Activated naive CD4-positive, alpha-beta T cell treated with anti-CD3 and anti-CD28 coated beads, Interleukin-2, amount 50 U/mL, for 72 hours (primary cell): ENCODE measurements at regions not wholly inside any gene's neighbourhood (a gene's known extent, or its start where the extent isn't known, plus 50 kb on each side); places are given as distances from the start of the nearest gene placed in this dataset.

Source experiments
- ATAC-seq, 2 donors: fragments of 150-1000 bp; cut with Tn5 transposase; 2 replicates each; pipeline ENCODE4 v1.10.0; 2021; ENCODE audit warnings: mild to moderate bottlenecking in 2 of 2, moderate library complexity in 2 of 2
- DNase-seq, 2 donors: peaks; one replicate each; pipeline ENCODE4 v3.0.0; 2021 to 2022; ENCODE audit warnings: low spot score in 2 of 2
- H3K27ac Mint-ChIP-seq, 2 donors: one replicate each; pipeline ENCODE4 v1.8.0; 2022; ENCODE audit warnings: mild to moderate bottlenecking in 2 of 2, mixed read lengths in 2 of 2
- H3K36me3 Mint-ChIP-seq, 2 donors: one replicate each; pipeline ENCODE4 v1.8.0; 2022; ENCODE audit warnings: mixed read lengths in 2 of 2
- H3K9me3 Mint-ChIP-seq, 2 donors: one replicate each; pipeline ENCODE4 v1.8.0; 2022; ENCODE audit warnings: mixed read lengths in 2 of 2

GRCh38 chr5:167319243-167319642, 972.2 kb upstream of the WWC1 start:
- ATAC-seq (no peak), DNase-seq (no peak)
- H3K9me3 Mint-ChIP-seq, result peaks cover 5 to 13% of the 10 kb centered on the region in 2 donors
- peaks cover 0 to 4% of the 10 kb centered on the region in 2 donors for H3K36me3 Mint-ChIP-seq
- no peak overlapping the region for H3K27ac Mint-ChIP-seq

- no peak for ATAC-seq
- Mint-ChIP-seq H3K36me3 (peaks cover 0 to 4% of the 10 kb centered on the region in 2 donors), H3K9me3 (peaks cover 5 to 13% of the 10 kb centered on the region in 2 donors), H3K27ac (no peak overlapping the region)
- DNase-seq, result no peak
These were observed 971.4 kb upstream of the WWC1 start for GRCh38 chr5:167320019-167320418.

- ATAC-seq (no peak), DNase-seq (no peak)
- no peak overlapping the region for H3K27ac Mint-ChIP-seq
- no peaks in the 10 kb centered on the region for H3K36me3 Mint-ChIP-seq
- H3K9me3 Mint-ChIP-seq, result peaks cover 15 to 22% of the 10 kb centered on the region in 2 donors
These were observed 959.1 kb upstream of the WWC1 start for GRCh38 chr5:167332309-167332708.

GRCh38 chr5:167336161-167336560, 955.3 kb upstream of the WWC1 start:
- no peak for ATAC-seq

GRCh38 chr5:167339205-167339604, 952.2 kb upstream of the WWC1 start:
- ATAC-seq, result no peak
- no peak for DNase-seq
- no peaks in the 10 kb centered on the region for H3K36me3 Mint-ChIP-seq
- H3K27ac Mint-ChIP-seq, result no peak overlapping the region
- H3K9me3 Mint-ChIP-seq, result peaks cover 17 to 20% of the 10 kb centered on the region in 2 donors

More at GRCh38 chr5:167336161-167336560, 955.3 kb upstream of the WWC1 start:
- no peak for DNase-seq
- H3K9me3 Mint-ChIP-seq, result peaks cover 17 to 19% of the 10 kb centered on the region in 2 donors
- H3K27ac Mint-ChIP-seq, result no peak overlapping the region
- H3K36me3 Mint-ChIP-seq, result no peaks in the 10 kb centered on the region

- no peak overlapping the region for H3K27ac Mint-ChIP-seq
These were observed 945.0 kb upstream of the WWC1 start for GRCh38 chr5:167346461-167346860.

GRCh38 chr5:167348251-167348926, 943.1 kb upstream of the WWC1 start:
- DNase-seq (no peak), ATAC-seq (no peak)
- no peaks in the 10 kb centered on the region for H3K36me3 Mint-ChIP-seq
- H3K9me3 Mint-ChIP-seq, result peaks cover 0 to 4% of the 10 kb centered on the region in 2 donors
- H3K27ac Mint-ChIP-seq, result no peak overlapping the region

More at GRCh38 chr5:167346461-167346860, 945.0 kb upstream of the WWC1 start:
- no peak for DNase-seq
- H3K36me3 Mint-ChIP-seq, result no peaks in the 10 kb centered on the region
- no peak for ATAC-seq
- peaks cover 0 to 5% of the 10 kb centered on the region in 2 donors for H3K9me3 Mint-ChIP-seq

- DNase-seq (no peak), ATAC-seq (no peak)
- no peaks in the 10 kb centered on the region for H3K36me3 Mint-ChIP-seq
- H3K27ac Mint-ChIP-seq, result no peak overlapping the region
- H3K9me3 Mint-ChIP-seq, result peaks cover 0 to 4% of the 10 kb centered on the region in 2 donors
These were observed 942.5 kb upstream of the WWC1 start for GRCh38 chr5:167348980-167349379.

GRCh38 chr5:167351316-167351715, 940.1 kb upstream of the WWC1 start:
- H3K9me3 Mint-ChIP-seq, result peaks cover 4 to 5% of the 10 kb centered on the region in 2 donors
- H3K36me3 Mint-ChIP-seq, result peaks cover 0 to 4% of the 10 kb centered on the region in 2 donors
- H3K27ac Mint-ChIP-seq, result no peak overlapping the region
- ATAC-seq (no peak), DNase-seq (no peak)

- Mint-ChIP-seq H3K36me3 (peaks cover 0 to 4% of the 10 kb centered on the region in 2 donors), H3K27ac (no peak overlapping the region), H3K9me3 (peaks cover 2 to 5% of the 10 kb centered on the region in 2 donors)
- DNase-seq (no peak), ATAC-seq (no peak)
These were observed 938.6 kb upstream of the WWC1 start for GRCh38 chr5:167352801-167353200.

- DNase-seq, result no peak
- H3K9me3 Mint-ChIP-seq, result peaks cover 0 to 5% of the 10 kb centered on the region in 2 donors
- ATAC-seq, result no peak
- H3K36me3 Mint-ChIP-seq, result peaks cover 0 to 4% of the 10 kb centered on the region in 2 donors
- no peak overlapping the region for H3K27ac Mint-ChIP-seq
These were observed 936.1 kb upstream of the WWC1 start for GRCh38 chr5:167355346-167355745.

GRCh38 chr5:167356374-167356773, 935.1 kb upstream of the WWC1 start:
- Mint-ChIP-seq H3K9me3 (peaks cover 0 to 5% of the 10 kb centered on the region in 2 donors), H3K27ac (no peak overlapping the region), H3K36me3 (peaks cover 0 to 4% of the 10 kb centered on the region in 2 donors)
- no peak for ATAC-seq
- no peak for DNase-seq

GRCh38 chr5:167358868-167359492, 932.5 kb upstream of the WWC1 start:
- H3K27ac Mint-ChIP-seq, result no peak overlapping the region
- H3K36me3 Mint-ChIP-seq, result peaks cover 0 to 4% of the 10 kb centered on the region in 2 donors
- DNase-seq (no peak), ATAC-seq (no peak)
- peaks cover 3 to 9% of the 10 kb centered on the region in 2 donors for H3K9me3 Mint-ChIP-seq

- H3K9me3 Mint-ChIP-seq, result peaks cover 4 to 5% of the 10 kb centered on the region in 2 donors
- H3K36me3 Mint-ChIP-seq, result no peaks in the 10 kb centered on the region
- ATAC-seq, result no peak
- H3K27ac Mint-ChIP-seq, result no peak overlapping the region
- DNase-seq, result no peak
These were observed 929.6 kb upstream of the WWC1 start for GRCh38 chr5:167361795-167362194.

GRCh38 chr5:167363065-167363464, 928.4 kb upstream of the WWC1 start:
- no peak overlapping the region for H3K27ac Mint-ChIP-seq
- ATAC-seq (no peak), DNase-seq (no peak)
- no peaks in the 10 kb centered on the region for H3K36me3 Mint-ChIP-seq
- peaks cover 4 to 5% of the 10 kb centered on the region in 2 donors for H3K9me3 Mint-ChIP-seq

- H3K27ac Mint-ChIP-seq, result no peak overlapping the region
- H3K9me3 Mint-ChIP-seq, result peaks cover 0 to 9% of the 10 kb centered on the region in 2 donors
- ATAC-seq (no peak), DNase-seq (no peak)
- H3K36me3 Mint-ChIP-seq, result no peaks in the 10 kb centered on the region
These were observed 916.3 kb upstream of the WWC1 start for GRCh38 chr5:167375125-167375524.

GRCh38 chr5:167378894-167379723, 912.3 kb upstream of the WWC1 start:
- no peak overlapping the region for H3K27ac Mint-ChIP-seq

More at GRCh38 chr5:167378894-167379723, 912.3 kb upstream of the WWC1 start:
- DNase-seq (no peak), ATAC-seq (no peak)
- H3K9me3 Mint-ChIP-seq, result peaks cover 0 to 6% of the 10 kb centered on the region in 2 donors
- H3K36me3 Mint-ChIP-seq, result no peaks in the 10 kb centered on the region
